ENCODE measurements at regions not wholly inside any gene's neighbourhood (a gene's known extent, or its start where the extent isn't known, plus 50 kb on each side); places are given as distances from the start of the nearest gene placed in this dataset.

DNA sequence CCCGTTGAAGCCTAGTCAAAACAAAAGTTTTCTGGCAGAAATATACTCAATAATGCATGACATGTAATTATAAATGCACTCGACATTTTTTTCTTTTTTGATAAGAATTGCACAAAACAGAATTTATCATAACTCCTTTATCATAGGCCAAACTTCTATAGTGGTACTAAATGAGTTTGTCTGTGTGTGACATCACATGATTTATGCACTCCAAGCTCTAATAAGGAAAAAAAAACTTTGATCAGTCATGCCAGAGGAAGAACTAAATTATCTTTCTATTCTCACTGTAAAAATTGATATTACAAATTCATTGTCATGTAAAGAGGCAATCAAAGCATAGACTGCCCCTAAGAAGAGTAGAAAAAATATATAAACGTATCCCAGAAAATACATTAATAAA, 112.4 kb upstream of the NOCT start:
- H3K9ac ChIP-seq (ENCODE audit: low read depth, low read length, poor library complexity, severe bottlenecking) = no peak overlapping the region
- H3K4me2 ChIP-seq (ENCODE audit: low read depth, low read length, poor library complexity, severe bottlenecking) = no peak overlapping the region
- H3K9me3 ChIP-seq (ENCODE audit: insufficient read depth, low read depth, low read length) = no peaks in the 10 kb centered on the region
- no peaks in the 10 kb centered on the region for H3K79me2 ChIP-seq (ENCODE audit: insufficient read depth, low read length)
- H3K36me3 ChIP-seq (ENCODE audit: insufficient read depth, low read length) = no peaks in the 10 kb centered on the region
- H2AFZ ChIP-seq (ENCODE audit: low read length) = no peak overlapping the region
- no peaks in the 10 kb centered on the region for H3F3A ChIP-seq (ENCODE audit: low read depth)
- H3K4me1 ChIP-seq (ENCODE audit: insufficient read depth, low read length, poor library complexity, severe bottlenecking) = no peaks in the 10 kb centered on the region
- no peak overlapping the region for H3K4me3 ChIP-seq (ENCODE audit: low read length, poor library complexity, severe bottlenecking)
- H3K9me2 ChIP-seq (replicated peaks; ENCODE audit: low read depth, low read length) = no peaks in the 10 kb centered on the region
- H3K27me3 ChIP-seq (ENCODE audit: insufficient read depth, low read length, poor library complexity, severe bottlenecking) = no peaks in the 10 kb centered on the region
- no peaks in the 10 kb centered on the region for H4K20me1 ChIP-seq (ENCODE audit: insufficient read depth, low read length, poor library complexity, severe bottlenecking)
- TF ChIP-seq, protein P1, sequence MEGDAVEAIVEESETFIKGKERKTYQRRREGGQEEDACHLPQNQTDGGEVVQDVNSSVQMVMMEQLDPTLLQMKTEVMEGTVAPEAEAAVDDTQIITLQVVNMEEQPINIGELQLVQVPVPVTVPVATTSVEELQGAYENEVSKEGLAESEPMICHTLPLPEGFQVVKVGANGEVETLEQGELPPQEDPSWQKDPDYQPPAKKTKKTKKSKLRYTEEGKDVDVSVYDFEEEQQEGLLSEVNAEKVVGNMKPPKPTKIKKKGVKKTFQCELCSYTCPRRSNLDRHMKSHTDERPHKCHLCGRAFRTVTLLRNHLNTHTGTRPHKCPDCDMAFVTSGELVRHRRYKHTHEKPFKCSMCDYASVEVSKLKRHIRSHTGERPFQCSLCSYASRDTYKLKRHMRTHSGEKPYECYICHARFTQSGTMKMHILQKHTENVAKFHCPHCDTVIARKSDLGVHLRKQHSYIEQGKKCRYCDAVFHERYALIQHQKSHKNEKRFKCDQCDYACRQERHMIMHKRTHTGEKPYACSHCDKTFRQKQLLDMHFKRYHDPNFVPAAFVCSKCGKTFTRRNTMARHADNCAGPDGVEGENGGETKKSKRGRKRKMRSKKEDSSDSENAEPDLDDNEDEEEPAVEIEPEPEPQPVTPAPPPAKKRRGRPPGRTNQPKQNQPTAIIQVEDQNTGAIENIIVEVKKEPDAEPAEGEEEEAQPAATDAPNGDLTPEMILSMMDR (conservative IDR thresholded peaks at IDR 0.05; ENCODE audit: low read length) = no peak
- TF ChIP-seq EZH2phosphoT487 (IDR thresholded peaks at IDR 0.05; ENCODE audit: borderline replicate concordance) = no peak

DNA sequence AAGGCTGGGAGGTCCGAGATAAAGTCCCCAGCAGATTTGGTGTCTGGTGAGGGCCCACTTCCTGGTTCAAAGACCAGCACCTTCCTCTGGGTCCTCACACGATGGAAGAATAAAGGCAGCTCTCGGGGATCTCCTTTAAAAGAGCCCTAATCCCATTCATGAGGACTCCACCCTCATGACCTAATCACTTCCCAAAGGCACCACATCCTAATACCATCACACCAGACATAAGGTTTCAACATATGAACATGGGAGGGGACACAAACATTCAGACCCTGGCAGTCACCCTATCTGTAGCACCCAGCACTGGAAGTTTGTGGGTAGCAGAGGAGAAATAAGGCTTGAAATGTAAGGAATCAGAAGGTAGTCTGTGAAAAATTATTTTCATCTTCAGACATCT, 112.9 kb upstream of the NOCT start:
- H2AFZ ChIP-seq (ENCODE audit: low read length) = peak overlapping the region; percentile 37; the same call in 1 of the 2 replicates
- TF ChIP-seq EZH2phosphoT487 (IDR thresholded peaks at IDR 0.05; ENCODE audit: borderline replicate concordance) = no peak
- TF ChIP-seq, protein P1 (conservative IDR thresholded peaks at IDR 0.05; ENCODE audit: low read length) = no peak

DNA sequence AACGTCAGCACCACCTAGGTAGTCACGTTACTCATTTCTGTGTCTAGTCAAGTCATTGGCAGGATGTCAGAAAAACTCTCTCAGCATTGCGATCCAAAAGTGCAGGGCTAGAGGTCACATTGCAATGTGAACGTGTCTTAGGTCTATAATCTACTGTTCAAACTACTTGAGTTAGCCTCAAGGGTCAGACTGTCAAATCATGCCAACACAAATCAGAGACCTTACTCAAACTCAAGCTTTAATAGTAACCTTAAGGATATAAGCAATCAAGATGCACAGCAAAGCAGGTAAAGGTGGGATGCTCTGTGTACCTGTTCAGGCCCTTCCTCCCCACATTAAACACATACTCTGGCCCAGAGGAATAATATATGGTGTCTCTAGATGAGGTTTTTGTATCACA, 114.4 kb upstream of the NOCT start:
- no peaks in the 10 kb centered on the region for H3K4me1 ChIP-seq (ENCODE audit: insufficient read depth, low read length, poor library complexity, severe bottlenecking)

More for the DNA sequence above, 112.9 kb upstream of the NOCT start:
- H3K9me2 ChIP-seq (replicated peaks; ENCODE audit: low read depth, low read length) = no peaks in the 10 kb centered on the region
- no peaks in the 10 kb centered on the region for H3K36me3 ChIP-seq (ENCODE audit: insufficient read depth, low read length)
- H3K4me2 ChIP-seq (ENCODE audit: low read depth, low read length, poor library complexity, severe bottlenecking) = no peak overlapping the region
- H3K9me3 ChIP-seq (ENCODE audit: insufficient read depth, low read depth, low read length) = no peaks in the 10 kb centered on the region
- H3K4me1 ChIP-seq (ENCODE audit: insufficient read depth, low read length, poor library complexity, severe bottlenecking) = no peaks in the 10 kb centered on the region
- no peaks in the 10 kb centered on the region for H3F3A ChIP-seq (ENCODE audit: low read depth)
- no peak overlapping the region for H3K9ac ChIP-seq (ENCODE audit: low read depth, low read length, poor library complexity, severe bottlenecking)
- no peaks in the 10 kb centered on the region for H4K20me1 ChIP-seq (ENCODE audit: insufficient read depth, low read length, poor library complexity, severe bottlenecking)
- no peaks in the 10 kb centered on the region for H3K27me3 ChIP-seq (ENCODE audit: insufficient read depth, low read length, poor library complexity, severe bottlenecking)
- no peak overlapping the region for H3K4me3 ChIP-seq (ENCODE audit: low read length, poor library complexity, severe bottlenecking)
- no peaks in the 10 kb centered on the region for H3K79me2 ChIP-seq (ENCODE audit: insufficient read depth, low read length)

More for the DNA sequence above, 114.4 kb upstream of the NOCT start:
- Histone ChIP-seq H3F3A (ENCODE audit: low read depth) (no peaks in the 10 kb centered on the region), H4K20me1 (ENCODE audit: insufficient read depth, low read length, poor library complexity, severe bottlenecking) (no peaks in the 10 kb centered on the region), H3K4me2 (ENCODE audit: low read depth, low read length, poor library complexity, severe bottlenecking) (no peak overlapping the region), H2AFZ (ENCODE audit: low read length) (no peak overlapping the region), H3K27me3 (ENCODE audit: insufficient read depth, low read length, poor library complexity, severe bottlenecking) (no peaks in the 10 kb centered on the region), H3K9me3 (ENCODE audit: insufficient read depth, low read depth, low read length) (no peaks in the 10 kb centered on the region), H3K9ac (ENCODE audit: low read depth, low read length, poor library complexity, severe bottlenecking) (no peak overlapping the region), H3K4me3 (ENCODE audit: low read length, poor library complexity, severe bottlenecking) (no peak overlapping the region), H3K36me3 (ENCODE audit: insufficient read depth, low read length) (no peaks in the 10 kb centered on the region), H3K79me2 (ENCODE audit: insufficient read depth, low read length) (no peaks in the 10 kb centered on the region), H3K9me2 (replicated peaks; ENCODE audit: low read depth, low read length) (no peaks in the 10 kb centered on the region)
- TF ChIP-seq, protein P1 (conservative IDR thresholded peaks at IDR 0.05; ENCODE audit: low read length) = no peak
- TF ChIP-seq EZH2phosphoT487 (IDR thresholded peaks at IDR 0.05; ENCODE audit: borderline replicate concordance) = no peak
